Mesendoderm (in vitro differentiated cells): ENCODE measurements at regions not wholly inside any gene's neighbourhood (a gene's known extent, or its start where the extent isn't known, plus 50 kb on each side); places are given as distances from the start of the nearest gene placed in this dataset.
A peak's percentile ranks its signal among the peaks of the same experiment; 100 is the strongest.
"Not testable (repeated sequence)": the region's sequence is repeated elsewhere in the genome, so short reads cannot be mapped to it uniquely, and the experiment has no call there.

Source experiments
- DNase-seq: peaks from one replicate; pipeline ENCODE4 v3.0.0; 2013
- H2AK5ac ChIP-seq: 2 replicates; pipeline ENCODE4 v1.6.1; 2013; ENCODE audit warnings: low read length, inconsistent platforms
- H2BK120ac ChIP-seq: 2 replicates; pipeline ENCODE4 v1.6.1; 2013; ENCODE audit warnings: low read depth, mild to moderate bottlenecking, low read length, moderate library complexity, mixed read lengths
- H2BK15ac ChIP-seq: replicated peaks from 2 replicates; pipeline ENCODE4 v1.6.1; 2013; ENCODE audit warnings: low read depth, mild to moderate bottlenecking, moderate library complexity
- H2BK5ac ChIP-seq: 2 replicates; pipeline ENCODE4 v1.6.1; 2013; ENCODE audit warnings: low read length, inconsistent platforms
- H3K18ac ChIP-seq: 2 replicates; pipeline ENCODE4 v1.6.1; 2013; ENCODE audit warnings: mild to moderate bottlenecking, low read length, mixed read lengths
- H3K23ac ChIP-seq: one replicate; pipeline ENCODE4 v1.6.1; 2013; ENCODE audit warnings: low read length
- H3K27ac ChIP-seq: 2 replicates; pipeline ENCODE4 v1.5.1; 2013; ENCODE audit warnings: low read depth, mild to moderate bottlenecking, inconsistent platforms, low read length, moderate library complexity
- H3K27me3 ChIP-seq: 2 replicates; pipeline ENCODE4 v1.6.1; 2013; ENCODE audit warnings: low read length, control low read depth, mild to moderate bottlenecking, inconsistent platforms; ENCODE audit not compliant: insufficient read depth, poor library complexity
- H3K36me3 ChIP-seq: 2 replicates; pipeline ENCODE4 v1.6.1; 2013; ENCODE audit warnings: low read length, inconsistent platforms; ENCODE audit not compliant: control insufficient read depth, insufficient read depth
- H3K4ac ChIP-seq: one replicate; pipeline ENCODE4 v1.6.1; 2013; ENCODE audit warnings: low read depth, mild to moderate bottlenecking, low read length, moderate library complexity
- H3K4me1 ChIP-seq: 2 replicates; pipeline ENCODE4 v1.6.1; 2013; ENCODE audit warnings: low read depth, low read length, inconsistent platforms; ENCODE audit not compliant: control insufficient read depth
- H3K4me2 ChIP-seq: 2 replicates; pipeline ENCODE4 v1.6.1; 2013; ENCODE audit warnings: low read length
- H3K4me3 ChIP-seq: 2 replicates; pipeline ENCODE4 v1.5.1; 2013; ENCODE audit warnings: mild to moderate bottlenecking, low read length
- H3K56ac ChIP-seq: one replicate; pipeline ENCODE4 v1.6.1; 2013; ENCODE audit warnings: low read length
- H3K79me1 ChIP-seq: 2 replicates; pipeline ENCODE4 v1.6.1; 2013; ENCODE audit warnings: low read length, inconsistent platforms
- H3K79me2 ChIP-seq: 2 replicates; pipeline ENCODE4 v1.6.1; 2013; ENCODE audit warnings: mild to moderate bottlenecking, low read length; ENCODE audit not compliant: control insufficient read depth, insufficient read depth
- H3K9ac ChIP-seq: 2 replicates; pipeline ENCODE4 v1.6.1; 2013; ENCODE audit warnings: low read length, inconsistent platforms
- H4K5ac ChIP-seq: one replicate; pipeline ENCODE4 v1.6.1; 2013; ENCODE audit warnings: low read length
- H4K8ac ChIP-seq: one replicate; pipeline ENCODE4 v1.6.1; 2013; ENCODE audit warnings: low read depth, mild to moderate bottlenecking, control low read depth, low read length, moderate library complexity
- WGBS: extraction: QIAGEN DNeasy Blood & Tissue Kit; methylation state at CpG from one replicate; pipeline ENCODE4 v1.1.7; 2013; ENCODE audit warnings: low lambda C conversion rate, missing lambda C conversion rate; ENCODE audit not compliant: insufficient coverage; ENCODE audit errors: extremely low coverage; 5-methylcytosine and 5-hydroxymethylcytosine counted together

DNA sequence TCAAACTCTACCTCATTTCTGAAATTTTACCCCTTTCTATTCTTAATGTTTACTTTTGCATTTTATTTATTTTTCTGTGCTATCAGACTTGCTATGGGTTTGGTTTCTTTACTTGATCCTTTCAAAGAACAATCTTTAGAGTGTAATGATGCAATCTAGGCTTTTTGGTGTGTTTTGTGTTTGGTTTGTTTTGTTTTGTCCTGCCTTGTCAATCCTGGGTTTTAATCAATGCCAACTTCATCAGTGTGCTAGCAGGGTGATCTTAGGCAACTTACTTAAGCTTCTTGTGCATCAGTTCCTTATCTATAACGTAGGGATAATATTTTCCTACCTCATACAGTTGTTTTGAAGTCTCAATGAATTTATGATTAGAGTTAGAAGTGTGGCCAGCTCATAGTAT is 350.4 kb downstream of the NR4A2 start:
- H3K36me3 ChIP-seq = no peaks in the 10 kb centered on the region
- H3K4me1 ChIP-seq = no peaks in the 10 kb centered on the region
- no peak overlapping the region for H3K18ac ChIP-seq
- no peak overlapping the region for H3K4me2 ChIP-seq
- H3K27ac ChIP-seq = no peak overlapping the region
- no peak for DNase-seq
- no peak overlapping the region for H4K8ac ChIP-seq
- no peak overlapping the region for H2BK120ac ChIP-seq
- no peak overlapping the region for H3K4ac ChIP-seq
- no peak overlapping the region for H3K4me3 ChIP-seq
- no peak overlapping the region for H4K5ac ChIP-seq
- no peak overlapping the region for H2BK15ac ChIP-seq
- no peaks in the 10 kb centered on the region for H3K79me2 ChIP-seq
- H3K9ac ChIP-seq = no peak overlapping the region
- no peak overlapping the region for H2AK5ac ChIP-seq
- no peak overlapping the region for H2BK5ac ChIP-seq
- H3K79me1 ChIP-seq = no peaks in the 10 kb centered on the region
- H3K27me3 ChIP-seq = no peaks in the 10 kb centered on the region
- no peak overlapping the region for H3K23ac ChIP-seq
- no peak overlapping the region for H3K56ac ChIP-seq
- WGBS = no CpG with 5 or more reads among the region's 1 CpG

DNA sequence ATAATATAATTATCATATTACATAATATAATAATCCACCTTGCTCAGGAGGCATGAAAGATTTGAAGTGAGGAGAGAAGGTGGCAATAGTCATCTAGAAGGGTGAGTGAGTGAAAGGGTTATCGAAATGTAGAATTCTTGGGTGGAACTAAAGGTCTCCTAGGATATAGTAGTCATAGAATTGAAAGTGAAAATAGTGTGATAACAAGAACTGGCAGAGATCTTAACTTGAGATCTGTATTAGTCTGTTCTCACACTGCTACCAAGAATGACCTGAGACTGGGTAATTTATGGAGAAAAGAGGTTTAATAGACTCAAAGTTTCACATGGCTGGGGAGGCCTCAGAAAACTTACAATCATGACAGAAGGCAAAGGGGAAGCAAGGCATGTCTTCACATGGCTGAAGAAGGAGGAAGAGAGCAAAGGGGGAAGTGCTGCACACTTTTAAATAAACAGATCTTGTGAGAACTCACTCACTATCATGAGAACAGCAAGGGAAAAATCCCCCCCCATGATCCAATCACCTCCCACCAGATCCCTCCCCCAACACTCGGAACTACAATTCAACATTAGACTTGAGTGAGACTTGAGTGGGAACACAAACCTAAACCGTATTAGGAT is 351.5 kb downstream of the NR4A2 start:
- no peaks in the 10 kb centered on the region for H3K27me3 ChIP-seq
- H3K4me3 ChIP-seq = no peak overlapping the region
- H2BK120ac ChIP-seq = no peak overlapping the region
- H3K4me1 ChIP-seq = no peaks in the 10 kb centered on the region
- H3K27ac ChIP-seq = no peak overlapping the region
- no peak overlapping the region for H3K18ac ChIP-seq
- no peak overlapping the region for H3K9ac ChIP-seq
- H3K56ac ChIP-seq = no peak overlapping the region
- H2BK15ac ChIP-seq = no peak overlapping the region
- no CpG with 5 or more reads among the region's 3 CpGs for WGBS
- H3K79me2 ChIP-seq = no peaks in the 10 kb centered on the region
- no peaks in the 10 kb centered on the region for H3K36me3 ChIP-seq
- H3K4me2 ChIP-seq = no peak overlapping the region
- H3K79me1 ChIP-seq = no peaks in the 10 kb centered on the region
- no peak overlapping the region for H2BK5ac ChIP-seq
- no peak overlapping the region for H4K8ac ChIP-seq
- H3K23ac ChIP-seq = no peak overlapping the region
- no peak overlapping the region for H2AK5ac ChIP-seq
- DNase-seq = no peak
- H4K5ac ChIP-seq = no peak overlapping the region
- no peak overlapping the region for H3K4ac ChIP-seq

DNA sequence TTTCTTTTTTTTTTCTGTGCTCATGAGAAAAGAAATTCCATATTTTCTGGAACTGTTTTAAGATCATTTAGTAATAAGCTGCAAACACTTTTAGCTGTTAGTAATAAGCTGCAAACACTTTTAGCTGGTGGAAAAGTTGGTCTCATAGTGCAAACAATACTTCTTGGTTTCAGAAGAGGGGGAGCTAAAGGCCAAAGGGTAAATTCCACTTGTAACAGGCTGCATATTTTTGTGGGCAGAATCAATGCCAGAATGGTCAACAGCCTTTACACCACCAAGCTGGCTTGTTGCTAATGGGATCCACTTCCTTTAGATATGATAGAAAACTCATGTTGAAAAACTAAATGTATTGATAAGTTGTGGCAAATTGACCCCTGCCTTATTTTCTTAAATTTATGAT is 356.8 kb downstream of the NR4A2 start:
- Histone ChIP-seq H3K4me1 (no peaks in the 10 kb centered on the region), H3K4ac (no peak overlapping the region), H3K36me3 (no peaks in the 10 kb centered on the region), H3K4me3 (no peak overlapping the region), H3K56ac (no peak overlapping the region), H3K4me2 (no peak overlapping the region), H2AK5ac (no peak overlapping the region), H3K27ac (no peak overlapping the region), H2BK120ac (no peak overlapping the region), H2BK15ac (no peak overlapping the region), H3K18ac (no peak overlapping the region), H3K27me3 (no peaks in the 10 kb centered on the region), H3K23ac (no peak overlapping the region), H4K5ac (no peak overlapping the region), H4K8ac (no peak overlapping the region), H3K79me1 (no peaks in the 10 kb centered on the region), H3K9ac (no peak overlapping the region), H3K79me2 (no peaks in the 10 kb centered on the region), H2BK5ac (no peak overlapping the region)
- DNase-seq = peak; percentile 21

DNA sequence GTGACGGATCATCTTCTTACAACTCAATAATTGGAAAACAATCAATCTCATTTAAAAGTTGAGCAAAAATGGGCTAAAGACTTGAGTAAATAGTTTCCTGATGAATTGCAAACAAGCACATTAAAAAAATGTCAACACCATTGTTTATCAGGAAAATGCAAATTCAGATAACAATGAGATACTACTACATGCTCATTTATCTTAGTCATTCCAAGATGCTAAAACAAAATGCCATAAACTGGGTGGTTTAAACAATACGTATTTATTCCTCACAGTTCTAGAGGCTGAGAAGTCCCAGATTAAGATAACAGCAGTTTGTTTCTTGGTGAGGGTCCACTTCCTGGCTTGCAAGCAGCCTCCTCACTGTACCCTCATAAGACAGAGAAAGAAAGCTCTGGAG is 359.6 kb downstream of the NR4A2 start:
- Histone ChIP-seq H3K18ac (no peak overlapping the region), H2BK15ac (no peak overlapping the region), H3K23ac (no peak overlapping the region), H3K56ac (no peak overlapping the region), H3K4me3 (no peak overlapping the region), H3K4ac (no peak overlapping the region), H3K79me1 (no peaks in the 10 kb centered on the region), H2BK120ac (no peak overlapping the region), H4K5ac (no peak overlapping the region), H3K36me3 (no peaks in the 10 kb centered on the region), H4K8ac (no peak overlapping the region), H2BK5ac (no peak overlapping the region), H3K9ac (no peak overlapping the region), H3K27ac (no peak overlapping the region), H3K79me2 (no peaks in the 10 kb centered on the region), H2AK5ac (no peak overlapping the region), H3K4me2 (no peak overlapping the region), H3K27me3 (no peaks in the 10 kb centered on the region), H3K4me1 (no peaks in the 10 kb centered on the region)
- no CpG with 5 or more reads among the region's 2 CpGs for WGBS
- peak; percentile 53 for DNase-seq

DNA sequence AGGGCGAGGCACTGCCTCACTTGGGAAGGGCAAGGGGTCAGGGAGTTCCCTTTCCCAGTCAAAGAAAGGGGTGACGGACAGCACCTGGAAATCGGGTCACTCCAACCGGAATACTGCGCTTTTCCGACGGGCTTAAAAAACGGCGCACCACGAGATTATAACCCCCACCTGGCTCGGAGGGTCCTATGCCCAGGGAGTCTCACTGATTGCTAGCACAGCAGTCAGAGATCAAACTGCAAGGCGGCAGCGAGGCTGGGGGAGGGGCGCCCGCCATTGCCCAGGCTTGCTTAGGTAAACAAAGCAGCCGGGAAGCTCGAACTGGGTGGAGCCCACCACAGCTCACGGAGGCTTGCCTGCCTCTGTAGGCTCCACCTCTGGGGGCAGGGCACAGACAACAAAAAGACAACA is 366.5 kb downstream of the NR4A2 start:
- no CpG with 5 or more reads among the region's 18 CpGs for WGBS
- not testable (repeated sequence) for H3K27me3 ChIP-seq, H3K4me2 ChIP-seq, H3K36me3 ChIP-seq, H2BK120ac ChIP-seq, H2AK5ac ChIP-seq, H3K79me2 ChIP-seq, H3K18ac ChIP-seq, H2BK15ac ChIP-seq, H3K9ac ChIP-seq, H4K5ac ChIP-seq, H3K23ac ChIP-seq, H3K4me1 ChIP-seq, H3K79me1 ChIP-seq, H4K8ac ChIP-seq, H3K56ac ChIP-seq, H2BK5ac ChIP-seq, H3K27ac ChIP-seq, H3K4me3 ChIP-seq, H3K4ac ChIP-seq
- peak; percentile 19 for DNase-seq

DNA sequence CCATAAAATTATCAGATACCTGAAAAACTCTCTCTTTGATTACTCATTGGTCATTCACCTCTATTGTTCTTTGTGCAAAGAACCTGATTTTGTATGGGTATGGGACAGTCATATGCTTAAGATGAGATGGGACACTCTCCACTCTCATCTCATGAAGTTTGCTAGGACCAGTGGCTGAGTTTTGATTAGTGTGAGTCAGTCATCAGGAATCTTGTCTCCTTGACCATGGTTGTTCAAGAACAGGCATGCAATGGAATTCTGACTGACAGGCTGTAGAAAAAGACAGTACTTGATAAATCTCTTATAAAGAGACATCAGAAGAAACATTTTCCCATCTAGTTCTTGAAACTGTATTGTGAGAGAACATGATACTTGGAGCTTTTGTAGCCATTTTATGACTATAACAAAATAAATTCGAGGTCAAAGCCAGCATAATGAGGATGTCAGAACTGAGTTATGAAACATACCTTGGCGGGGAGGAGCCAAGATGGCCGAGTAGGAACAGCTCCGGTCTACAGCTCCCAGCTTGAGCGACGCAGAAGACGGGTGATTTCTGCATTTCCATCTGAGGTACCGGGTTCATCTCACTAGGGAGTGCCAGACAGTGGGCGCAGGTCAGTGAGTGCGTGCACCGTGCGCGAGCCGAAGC is 367.0 kb downstream of the NR4A2 start:
- no peak overlapping the region for H2BK15ac ChIP-seq
- H3K56ac ChIP-seq = no peak overlapping the region
- no peak overlapping the region for H3K27ac ChIP-seq
- no peaks in the 10 kb centered on the region for H3K4me1 ChIP-seq
- no peaks in the 10 kb centered on the region for H3K36me3 ChIP-seq
- H3K18ac ChIP-seq = no peak overlapping the region
- H3K79me1 ChIP-seq = no peaks in the 10 kb centered on the region
- no peak overlapping the region for H2AK5ac ChIP-seq
- H2BK5ac ChIP-seq = no peak overlapping the region
- peak; percentile 37 for DNase-seq
- no peaks in the 10 kb centered on the region for H3K79me2 ChIP-seq
- no CpG with 5 or more reads among the region's 14 CpGs for WGBS
- no peak overlapping the region for H3K23ac ChIP-seq
- no peak overlapping the region for H3K9ac ChIP-seq
- H3K4me3 ChIP-seq = no peak overlapping the region
- H4K8ac ChIP-seq = no peak overlapping the region
- no peaks in the 10 kb centered on the region for H3K27me3 ChIP-seq
- H4K5ac ChIP-seq = no peak overlapping the region
- no peak overlapping the region for H2BK120ac ChIP-seq
- H3K4ac ChIP-seq = no peak overlapping the region
- H3K4me2 ChIP-seq = no peak overlapping the region
